GM11168 (cell line): ENCODE measurements at regions not wholly inside any gene's neighbourhood (a gene's known extent, or its start where the extent isn't known, plus 50 kb on each side); places are given as distances from the start of the nearest gene placed in this dataset.

Source experiments
- in situ Hi-C: fragments of 300-500 bp; cut with MboI; formaldehyde crosslinking; loops from one replicate; pipeline ENCODE4 v1.12.0; 2022; ENCODE audit warnings: low sequenced_read_pairs; ENCODE audit not compliant: unreplicated experiment

GRCh38 chr9:108536836-108537601 is 318.8 kb downstream of the ACTL7B start:
- in situ Hi-C loops = no loop called here

GRCh38 chr9:108535526-108535925 is 320.3 kb downstream of the ACTL7B start:
- in situ Hi-C loops = no loop called here

- in situ Hi-C loops = no loop called here
Observed at GRCh38 chr9:108534741-108535140, 321.0 kb downstream of the ACTL7B start.

- in situ Hi-C loops = no loop called here
Observed at GRCh38 chr9:108530141-108530540, 325.6 kb downstream of the ACTL7B start.

GRCh38 chr9:108528231-108528630 is 327.6 kb downstream of the ACTL7B start:
- in situ Hi-C loops = no loop called here

- in situ Hi-C loops = no loop called here
Observed at GRCh38 chr9:108526518-108526917, 329.3 kb downstream of the ACTL7B start.

GRCh38 chr9:108525186-108525585 is 330.6 kb downstream of the ACTL7B start:
- in situ Hi-C loops = no loop called here

GRCh38 chr9:108521063-108521590 is 334.7 kb downstream of the ACTL7B start:
- in situ Hi-C loops = no loop called here

- in situ Hi-C loops = no loop called here
Observed at GRCh38 chr9:108519437-108519836, 336.3 kb downstream of the ACTL7B start.

- in situ Hi-C loops = no loop called here
Observed at GRCh38 chr9:108517651-108518365, 338.0 kb downstream of the ACTL7B start.

GRCh38 chr9:108516391-108516790 is 339.4 kb downstream of the ACTL7B start:
- in situ Hi-C loops = no loop called here

GRCh38 chr9:108515856-108516255 is 339.9 kb downstream of the ACTL7B start:
- in situ Hi-C loops = no loop called here

GRCh38 chr9:108512426-108513173 is 343.2 kb downstream of the ACTL7B start:
- in situ Hi-C loops = no loop called here

- in situ Hi-C loops = no loop called here
Observed at GRCh38 chr9:108511307-108511706, 344.5 kb downstream of the ACTL7B start.

GRCh38 chr9:108496846-108497245 is 358.9 kb downstream of the ACTL7B start:
- in situ Hi-C loops = no loop called here

- in situ Hi-C loops = no loop called here
Observed at GRCh38 chr9:108489567-108489966, 366.2 kb downstream of the ACTL7B start.

GRCh38 chr9:108486831-108487230 is 369.0 kb downstream of the ACTL7B start:
- in situ Hi-C loops = no loop called here

- in situ Hi-C loops = no loop called here
Observed at GRCh38 chr9:108484468-108484867, 371.3 kb downstream of the ACTL7B start.

GRCh38 chr9:108483676-108484075 is 372.1 kb downstream of the ACTL7B start:
- in situ Hi-C loops = no loop called here

GRCh38 chr9:108479989-108480652 is 375.7 kb downstream of the ACTL7B start:
- in situ Hi-C loops = no loop called here
